ENCODE measurements at regions not wholly inside any gene's neighbourhood (a gene's known extent, or its start where the extent isn't known, plus 50 kb on each side); places are given as distances from the start of the nearest gene placed in this dataset.

GRCh38 chr2:5150871-5151270 lies 541.3 kb upstream of the SOX11 start:
- peaks cover 32% of the 10 kb centered on the region for H3K9me3 Mint-ChIP-seq (ENCODE audit: unreplicated experiment)
- H3K36me3 Mint-ChIP-seq (ENCODE audit: insufficient read depth, unreplicated experiment), result no peaks in the 10 kb centered on the region

GRCh38 chr2:5164776-5165525 lies 527.2 kb upstream of the SOX11 start:
- Mint-ChIP-seq H3K27me3 (ENCODE audit: insufficient read depth, unreplicated experiment) (no peaks in the 10 kb centered on the region), H3K4me1 (ENCODE audit: low read depth, unreplicated experiment) (no peaks in the 10 kb centered on the region), H3K27ac (ENCODE audit: unreplicated experiment) (no peak overlapping the region), H3K36me3 (ENCODE audit: insufficient read depth, unreplicated experiment) (no peaks in the 10 kb centered on the region), H3K4me3 (ENCODE audit: unreplicated experiment) (no peak overlapping the region), H3K9me3 (ENCODE audit: unreplicated experiment) (no peaks in the 10 kb centered on the region)
- Histone ChIP-seq H3K4me3 (ENCODE audit: low read depth, low read length) (no peak overlapping the region), H3K9me3 (no peaks in the 10 kb centered on the region; the same call in 1 of the 2 replicates), H3K4me1 (no peaks in the 10 kb centered on the region), H3K36me3 (ENCODE audit: control insufficient read depth, insufficient read depth, low read length) (no peaks in the 10 kb centered on the region), H3K27me3 (replicated peaks; ENCODE audit: control insufficient read depth, insufficient read depth, low read length) (no peaks in the 10 kb centered on the region)
- TF ChIP-seq, protein P1, sequence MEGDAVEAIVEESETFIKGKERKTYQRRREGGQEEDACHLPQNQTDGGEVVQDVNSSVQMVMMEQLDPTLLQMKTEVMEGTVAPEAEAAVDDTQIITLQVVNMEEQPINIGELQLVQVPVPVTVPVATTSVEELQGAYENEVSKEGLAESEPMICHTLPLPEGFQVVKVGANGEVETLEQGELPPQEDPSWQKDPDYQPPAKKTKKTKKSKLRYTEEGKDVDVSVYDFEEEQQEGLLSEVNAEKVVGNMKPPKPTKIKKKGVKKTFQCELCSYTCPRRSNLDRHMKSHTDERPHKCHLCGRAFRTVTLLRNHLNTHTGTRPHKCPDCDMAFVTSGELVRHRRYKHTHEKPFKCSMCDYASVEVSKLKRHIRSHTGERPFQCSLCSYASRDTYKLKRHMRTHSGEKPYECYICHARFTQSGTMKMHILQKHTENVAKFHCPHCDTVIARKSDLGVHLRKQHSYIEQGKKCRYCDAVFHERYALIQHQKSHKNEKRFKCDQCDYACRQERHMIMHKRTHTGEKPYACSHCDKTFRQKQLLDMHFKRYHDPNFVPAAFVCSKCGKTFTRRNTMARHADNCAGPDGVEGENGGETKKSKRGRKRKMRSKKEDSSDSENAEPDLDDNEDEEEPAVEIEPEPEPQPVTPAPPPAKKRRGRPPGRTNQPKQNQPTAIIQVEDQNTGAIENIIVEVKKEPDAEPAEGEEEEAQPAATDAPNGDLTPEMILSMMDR (IDR thresholded peaks at IDR 0.05; ENCODE audit: insufficient read depth in 1 of 2, low read depth in 1 of 2, low read length in 1 of 2, severe bottlenecking in 1 of 2, unreplicated experiment in 1 of 2), result no peak
- intact Hi-C loops (cut with micrococcal nuclease; ENCODE audit: unreplicated experiment), result no loop called here
- no peak for DNase-seq
- no TSS peak for BruUV-seq (replicated peaks)
- ChIA-PET POLR2A (no interaction called here), CTCF (no interaction called here)

More at GRCh38 chr2:5150871-5151270, 541.3 kb upstream of the SOX11 start:
- ChIA-PET POLR2A (no interaction called here), CTCF (no interaction called here)
- Histone ChIP-seq H3K27me3 (replicated peaks; ENCODE audit: control insufficient read depth, insufficient read depth, low read length) (no peaks in the 10 kb centered on the region), H3K36me3 (ENCODE audit: control insufficient read depth, insufficient read depth, low read length) (no peaks in the 10 kb centered on the region), H3K9me3 (no peaks in the 10 kb centered on the region), H3K4me1 (no peaks in the 10 kb centered on the region), H3K4me3 (ENCODE audit: low read depth, low read length) (no peak overlapping the region)
- Mint-ChIP-seq H3K4me1 (ENCODE audit: low read depth, unreplicated experiment) (no peaks in the 10 kb centered on the region), H3K27me3 (ENCODE audit: insufficient read depth, unreplicated experiment) (no peaks in the 10 kb centered on the region), H3K4me3 (ENCODE audit: unreplicated experiment) (no peak overlapping the region), H3K27ac (ENCODE audit: unreplicated experiment) (no peak overlapping the region)
- BruUV-seq (replicated peaks), result no TSS peak
- no peak for DNase-seq
- intact Hi-C loops (cut with micrococcal nuclease; ENCODE audit: unreplicated experiment), result no loop called here
- TF ChIP-seq, protein P1 (IDR thresholded peaks at IDR 0.05; ENCODE audit: insufficient read depth in 1 of 2, low read depth in 1 of 2, low read length in 1 of 2, severe bottlenecking in 1 of 2, unreplicated experiment in 1 of 2), result no peak

DNA sequence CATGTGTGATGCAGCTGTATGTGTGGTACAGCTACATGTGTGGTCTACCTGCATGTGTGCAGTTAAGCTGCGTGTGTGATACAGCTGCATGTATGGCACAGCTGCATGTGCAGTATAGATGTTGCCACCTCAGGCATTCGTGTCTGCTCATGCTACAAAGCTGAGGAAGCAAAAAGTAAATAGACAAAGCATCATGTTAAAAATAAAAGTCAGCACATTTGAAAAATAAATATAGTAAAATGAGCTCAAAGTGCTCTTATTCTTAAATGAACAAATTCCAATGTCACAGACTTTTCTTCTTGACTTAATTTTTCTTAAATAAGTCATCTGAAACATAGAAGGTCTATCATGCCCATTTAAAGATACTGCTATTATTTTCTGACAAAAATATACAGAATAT lies 519.3 kb upstream of the SOX11 start:
- DNase-seq, result no peak
- Histone ChIP-seq H3K36me3 (ENCODE audit: control insufficient read depth, insufficient read depth, low read length) (no peaks in the 10 kb centered on the region), H3K4me3 (ENCODE audit: low read depth, low read length) (no peak overlapping the region), H3K4me1 (no peaks in the 10 kb centered on the region), H3K27me3 (replicated peaks; ENCODE audit: control insufficient read depth, insufficient read depth, low read length) (no peaks in the 10 kb centered on the region), H3K9me3 (no peaks in the 10 kb centered on the region)
- Mint-ChIP-seq H3K27ac (ENCODE audit: unreplicated experiment) (no peak overlapping the region), H3K4me1 (ENCODE audit: low read depth, unreplicated experiment) (no peaks in the 10 kb centered on the region), H3K36me3 (ENCODE audit: insufficient read depth, unreplicated experiment) (no peaks in the 10 kb centered on the region), H3K27me3 (ENCODE audit: insufficient read depth, unreplicated experiment) (no peaks in the 10 kb centered on the region), H3K4me3 (ENCODE audit: unreplicated experiment) (no peak overlapping the region), H3K9me3 (ENCODE audit: unreplicated experiment) (no peaks in the 10 kb centered on the region)
- intact Hi-C loops (cut with micrococcal nuclease; ENCODE audit: unreplicated experiment), result no loop called here
- TF ChIP-seq, protein P1 (IDR thresholded peaks at IDR 0.05; ENCODE audit: insufficient read depth in 1 of 2, low read depth in 1 of 2, low read length in 1 of 2, severe bottlenecking in 1 of 2, unreplicated experiment in 1 of 2), result no peak
- ChIA-PET CTCF (no interaction called here), POLR2A (no interaction called here)
- no TSS peak for BruUV-seq (replicated peaks)

Measured in Caco-2 (cell line).